Head of caudate nucleus (tissue), 42 donors: ENCODE measurements at regions not wholly inside any gene's neighbourhood (a gene's known extent, or its start where the extent isn't known, plus 50 kb on each side); places are given as distances from the start of the nearest gene placed in this dataset.

Source experiments
- DNase-seq, 42 donors: peaks; one replicate each; pipeline versions ENCODE4 v3.0.0 to v3.0.0-alpha.2; 2020 to 2021; ENCODE audit warnings: mixed read lengths in 7 of 42
- intact Hi-C: fragments of 100-400 bp; cut with DNase I; formaldehyde crosslinking; loops from one replicate; pipeline ENCODE4 v1.15.0; 2022

DNA sequence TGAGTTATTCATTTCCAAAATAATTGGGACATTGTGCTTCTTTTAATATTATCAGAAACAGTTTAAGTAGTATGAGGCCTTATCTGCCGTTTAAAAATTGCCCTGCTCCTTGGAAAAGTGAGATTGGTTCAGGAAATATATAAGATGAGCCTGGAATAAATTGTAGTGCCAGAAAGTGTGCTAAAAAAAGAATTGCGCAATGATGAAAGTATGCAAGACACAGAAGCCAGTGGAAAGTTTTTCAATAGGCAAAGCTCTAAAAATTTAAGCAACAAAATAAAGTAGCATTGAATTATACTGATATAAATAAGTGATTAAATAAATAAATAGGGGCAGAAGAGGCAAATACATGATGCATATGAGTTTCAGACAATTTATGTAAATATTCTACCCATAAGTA is 834.9 kb downstream of the BCL11B start:
- no peak for DNase-seq
- intact Hi-C loops = no loop called here

GRCh38 chr14:98444077-98444476 is 827.9 kb downstream of the BCL11B start:
- no peak for DNase-seq
- intact Hi-C loops = no loop called here

GRCh38 chr14:98445718-98446117 is 826.3 kb downstream of the BCL11B start:
- no peak for DNase-seq
- intact Hi-C loops = no loop called here

DNA sequence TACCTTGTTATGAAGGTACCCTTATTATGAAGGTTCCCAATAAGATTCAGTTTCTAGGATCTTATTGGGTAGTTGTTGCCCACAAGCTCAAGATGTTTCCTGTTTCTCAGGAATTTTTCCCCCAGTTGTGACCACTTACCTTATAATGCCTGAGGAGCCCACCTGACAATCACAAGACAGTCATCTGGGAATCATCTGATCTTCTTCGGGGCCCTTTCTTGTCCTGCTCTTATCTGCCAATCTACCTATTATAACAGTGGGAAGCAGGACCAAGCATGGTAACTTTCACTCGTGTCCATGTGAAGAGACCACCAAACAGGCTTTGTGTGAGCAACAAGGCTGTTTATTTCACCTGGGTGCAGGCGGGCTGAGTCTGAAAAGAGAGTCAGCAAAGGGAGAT is 825.5 kb downstream of the BCL11B start:
- DNase-seq = no peak

GRCh38 chr14:98456231-98456630 is 815.8 kb downstream of the BCL11B start:
- intact Hi-C loops = no loop called here
- no peak for DNase-seq

More for the DNA sequence above, 825.5 kb downstream of the BCL11B start:
- intact Hi-C loops = no loop called here

DNA sequence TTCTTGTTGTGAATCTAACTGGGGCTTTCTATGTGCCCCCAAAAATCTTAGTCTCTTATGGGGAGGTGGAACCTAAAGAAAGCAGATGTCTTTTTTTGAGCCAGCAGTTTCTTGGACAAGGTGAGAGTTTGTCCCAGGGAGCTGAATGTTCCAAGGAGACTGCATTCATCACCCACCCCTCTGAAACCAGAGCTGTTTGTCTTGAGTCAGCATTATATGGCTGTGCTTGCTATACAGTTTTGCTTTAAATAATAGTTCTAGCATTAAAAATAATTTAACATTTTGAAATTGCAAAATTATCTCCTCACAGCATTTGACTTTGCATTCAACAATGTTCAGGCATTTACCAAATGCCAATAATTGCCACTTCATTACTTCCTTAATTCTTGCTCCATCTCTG is 813.3 kb downstream of the BCL11B start:
- intact Hi-C loops = no loop called here
- no peak for DNase-seq

GRCh38 chr14:98462908-98463307 is 809.1 kb downstream of the BCL11B start:
- intact Hi-C loops = no loop called here
- no peak for DNase-seq

DNA sequence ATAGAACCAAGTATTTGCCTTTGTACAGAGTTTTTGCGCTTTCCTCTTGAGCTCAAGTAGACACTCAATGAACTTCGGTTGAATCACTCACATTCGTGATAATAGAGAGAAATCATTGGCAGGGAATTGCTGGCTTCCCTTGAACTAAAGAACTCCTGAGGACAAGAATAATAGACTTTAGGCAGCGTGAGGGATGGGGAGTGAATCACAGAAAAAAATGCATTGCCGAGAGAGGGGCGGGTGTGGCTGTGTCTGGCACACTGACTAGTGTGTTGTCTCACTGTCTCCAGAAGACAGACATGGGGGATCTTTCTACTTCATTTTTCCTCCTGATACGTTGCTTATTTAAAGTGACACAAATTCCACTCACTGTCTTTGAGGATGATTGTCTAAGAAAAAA is 805.2 kb downstream of the BCL11B start:
- intact Hi-C loops = no loop called here
- no peak for DNase-seq

DNA sequence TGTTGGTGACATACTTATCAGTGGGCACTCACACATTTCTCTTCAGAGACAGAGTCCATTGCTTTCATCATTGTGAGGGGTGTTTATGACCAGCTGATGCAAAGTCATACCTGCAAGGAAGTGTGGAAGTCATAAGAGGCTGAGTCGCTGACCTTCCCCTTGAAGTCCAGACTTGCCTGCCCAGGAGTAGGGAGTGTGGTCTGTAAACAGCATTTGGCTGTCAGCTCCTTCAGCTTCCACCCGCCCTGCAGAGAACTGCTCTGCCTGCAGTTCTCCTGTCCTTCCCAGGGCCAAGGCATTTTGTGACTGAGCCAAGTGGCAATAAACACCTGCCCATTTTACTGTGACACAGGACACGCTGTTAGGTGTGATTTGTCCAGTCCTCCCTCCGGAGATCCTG is 801.3 kb downstream of the BCL11B start:
- DNase-seq = no peak
- intact Hi-C loops = no loop called here

GRCh38 chr14:98474900-98475299 is 797.1 kb downstream of the BCL11B start:
- intact Hi-C loops = no loop called here
- no peak for DNase-seq

DNA sequence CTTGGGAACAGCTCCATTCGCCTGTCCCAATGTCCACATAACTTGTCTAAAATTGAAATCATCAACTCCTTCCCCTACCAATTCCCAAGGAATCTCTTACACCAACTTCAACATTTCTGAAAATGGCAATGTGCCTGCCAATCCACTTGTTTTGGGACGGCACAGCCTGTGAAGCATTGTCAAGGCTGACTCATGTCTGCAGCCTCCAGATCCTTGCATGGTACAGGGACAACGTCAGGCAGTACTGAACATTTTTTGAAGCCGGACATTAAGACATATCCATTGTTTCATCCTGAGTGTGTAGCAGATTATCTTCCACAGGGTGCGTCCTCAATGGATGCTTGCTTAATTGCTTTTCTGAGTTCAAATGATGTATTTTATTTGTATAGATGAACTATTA is 794.1 kb downstream of the BCL11B start:
- DNase-seq = no peak
- intact Hi-C loops = no loop called here

DNA sequence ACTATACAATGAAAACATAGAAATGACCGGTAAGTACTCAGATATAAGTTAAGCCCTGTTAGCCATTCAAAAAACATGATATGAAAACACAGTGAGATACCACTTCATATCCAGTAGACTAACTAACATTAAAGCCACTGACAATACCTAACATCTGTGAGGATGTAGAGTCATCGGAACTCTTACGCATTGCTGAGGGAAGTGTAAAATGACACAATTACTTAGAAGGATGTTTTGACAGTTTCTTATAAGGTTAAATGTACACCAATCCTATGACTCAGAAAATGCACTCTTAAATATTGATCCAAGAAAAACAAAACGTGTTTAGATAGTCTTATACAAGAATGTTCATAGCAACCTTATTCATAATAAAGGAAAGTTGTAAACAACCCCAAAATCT is 782.9 kb downstream of the BCL11B start:
- DNase-seq = no peak

DNA sequence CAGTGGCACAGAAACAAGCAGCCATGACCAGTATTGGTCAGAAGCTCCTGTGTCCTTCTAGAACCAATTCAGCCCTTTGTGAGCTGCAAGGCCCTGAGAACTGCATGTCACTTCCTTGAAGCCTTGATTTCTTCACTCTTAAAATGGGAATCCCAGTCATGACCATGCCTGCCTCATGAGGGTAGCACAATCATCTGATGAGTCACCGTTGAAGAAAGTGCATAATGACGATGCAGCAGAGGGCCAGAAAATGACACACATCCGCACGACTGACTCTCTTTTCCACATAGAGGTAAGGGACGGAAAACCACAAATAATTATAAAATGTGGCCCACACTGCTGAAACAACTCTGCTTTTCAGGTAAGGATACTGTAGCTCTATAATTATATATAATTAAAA is 777.4 kb downstream of the BCL11B start:
- no peak for DNase-seq
- intact Hi-C loops = no loop called here

More for the DNA sequence above, 782.9 kb downstream of the BCL11B start:
- intact Hi-C loops = no loop called here

DNA sequence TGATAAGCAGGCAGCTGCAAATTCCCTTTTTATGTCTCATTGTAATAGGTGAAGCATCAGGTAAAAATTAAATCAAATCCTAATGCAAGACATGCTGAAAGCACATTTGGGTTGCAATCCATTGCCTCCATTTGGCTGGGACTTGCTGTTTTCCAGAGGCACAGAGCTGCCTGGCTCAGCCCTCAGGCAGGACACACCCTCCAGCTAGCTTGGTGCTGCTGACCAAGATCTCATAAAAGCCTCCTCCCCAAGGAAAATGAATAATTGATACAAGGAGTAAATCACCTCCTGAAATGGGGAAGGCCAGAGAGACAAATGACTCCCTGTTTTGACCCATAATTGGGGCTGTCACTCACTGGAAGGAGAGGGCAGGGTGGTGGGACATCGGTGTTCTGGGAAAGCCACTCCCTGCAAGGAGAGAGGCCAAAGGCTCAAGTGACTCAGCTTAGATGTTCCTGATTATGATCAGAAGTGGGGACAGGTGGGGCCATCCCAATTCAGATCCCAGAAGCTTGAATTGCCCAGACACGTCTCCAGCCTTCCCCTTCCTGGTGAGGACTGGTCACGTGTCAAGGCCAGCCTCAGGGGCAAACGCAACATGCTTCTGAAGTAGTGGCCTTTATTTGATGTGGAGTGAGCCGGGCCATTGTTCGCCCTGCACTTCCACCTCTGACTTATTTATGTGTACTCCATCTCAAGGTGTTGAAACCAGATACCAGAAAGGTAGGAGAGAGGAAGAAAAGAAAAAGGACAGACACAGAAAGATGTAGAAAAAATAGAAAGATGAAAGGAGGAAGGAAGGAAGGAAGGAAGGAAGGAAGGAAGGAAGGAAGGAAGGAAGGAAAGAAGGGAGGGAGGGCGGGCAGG is 773.7 kb downstream of the BCL11B start:
- DNase-seq = no peak
- intact Hi-C loops = no loop called here

GRCh38 chr14:98501335-98501734 is 770.7 kb downstream of the BCL11B start:
- intact Hi-C loops = no loop called here
- DNase-seq = no peak

- intact Hi-C loops = no loop called here
- DNase-seq = no peak
Measured at GRCh38 chr14:98501836-98502235, 770.2 kb downstream of the BCL11B start.

DNA sequence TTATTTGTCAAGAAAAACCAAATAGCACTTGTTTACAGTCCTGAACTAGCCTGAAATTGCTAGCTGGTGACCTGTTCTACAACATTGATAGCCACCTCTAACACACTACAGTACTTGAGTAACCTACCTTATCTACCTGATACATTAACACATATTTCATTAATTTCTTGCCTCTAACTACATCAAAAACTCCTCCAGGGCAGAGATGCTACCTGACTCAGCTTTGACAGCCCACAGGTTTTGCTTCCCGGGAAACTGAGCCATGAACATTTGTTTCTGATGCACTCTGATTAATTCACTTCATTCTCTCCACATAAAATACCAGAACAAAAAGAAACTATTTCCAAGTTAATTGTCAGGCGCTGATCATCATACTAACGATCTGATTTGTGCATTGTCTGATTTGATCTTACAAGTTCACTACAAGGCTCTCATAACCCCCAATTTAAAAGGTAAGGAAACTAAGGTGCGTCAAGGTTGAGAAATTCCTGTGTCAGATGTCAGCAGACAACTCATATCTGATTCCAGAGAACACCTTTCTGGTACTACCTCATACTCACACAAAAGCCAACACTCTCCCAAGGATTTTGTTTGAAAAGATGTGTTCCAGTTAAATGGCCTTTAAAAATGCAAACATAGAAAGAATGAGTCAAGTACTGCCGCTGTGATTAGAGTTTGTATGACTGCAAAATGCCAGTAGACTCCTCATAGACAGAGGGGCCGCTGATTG is 768.7 kb downstream of the BCL11B start:
- peak in 11 of 42 donors; percentile 6 to 56 (median 29) for DNase-seq
- intact Hi-C loops = no loop called here

DNA sequence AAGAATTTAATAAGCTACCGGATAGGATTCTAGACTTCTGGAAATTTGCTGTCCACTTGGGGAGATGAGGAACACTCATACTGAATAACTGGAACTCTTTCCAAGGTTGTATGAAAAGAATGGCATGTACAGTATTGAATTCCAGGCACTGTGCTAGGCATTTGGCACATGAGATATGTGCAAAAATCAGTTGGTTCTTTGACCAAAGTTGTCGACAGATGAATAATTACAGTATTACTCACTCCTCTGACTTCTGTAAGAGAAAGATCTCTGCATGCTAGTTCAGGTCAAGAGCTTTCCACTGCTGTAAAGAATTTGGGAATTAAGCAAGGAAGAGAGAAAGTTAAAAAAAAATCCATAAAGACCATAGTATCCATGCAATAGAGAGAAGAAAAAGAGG is 764.7 kb downstream of the BCL11B start:
- no peak for DNase-seq
- intact Hi-C loops = no loop called here

DNA sequence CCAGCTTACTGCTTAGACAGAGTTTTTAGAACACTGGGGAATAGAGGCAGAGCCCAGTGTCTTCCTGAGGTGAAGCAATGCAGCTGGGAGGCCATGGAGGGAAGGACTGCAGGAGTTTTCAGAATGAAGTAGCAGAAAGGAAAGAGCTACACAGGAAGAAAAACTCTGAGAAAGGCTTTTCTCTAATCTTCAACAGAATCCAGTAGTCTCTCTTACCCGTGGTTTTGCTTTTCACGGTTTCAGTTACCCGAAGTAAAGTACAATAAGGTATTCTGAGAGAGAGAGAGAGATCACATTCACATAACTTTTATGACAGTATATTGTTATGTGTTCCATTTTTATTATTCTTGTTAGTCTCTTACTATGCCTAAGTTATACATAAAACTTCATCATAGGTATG is 761.6 kb downstream of the BCL11B start:
- intact Hi-C loops = no loop called here
- DNase-seq = no peak

GRCh38 chr14:98512501-98513251 is 759.3 kb downstream of the BCL11B start:
- peak in 28 of 42 donors; percentile 1 to 76 (median 18) for DNase-seq
- intact Hi-C loops = no loop called here
